ENCODE measurements at regions not wholly inside any gene's neighbourhood (a gene's known extent, or its start where the extent isn't known, plus 50 kb on each side); places are given as distances from the start of the nearest gene placed in this dataset.

- Histone ChIP-seq H3K4me3 (ENCODE audit: low read length) (no peak overlapping the region), H3K4me2 (ENCODE audit: low read length) (no peak overlapping the region), H3K36me3 (ENCODE audit: insufficient read depth, low read length) (no peaks in the 10 kb centered on the region), H3K9me3 (replicated peaks; ENCODE audit: low read length) (no peaks in the 10 kb centered on the region), H3K27me3 (ENCODE audit: control insufficient read depth, insufficient read depth, low read length) (peaks cover 11% of the 10 kb centered on the region), H3K4me1 (ENCODE audit: control insufficient read depth, insufficient read depth, low read length) (peaks cover 11% of the 10 kb centered on the region), H3K9ac (ENCODE audit: low read depth, low read length) (no peak overlapping the region)
Measured at GRCh38 chr13:59534806-59535205, 628.9 kb downstream of the DIAPH3 start.

- Histone ChIP-seq H3K27me3 (ENCODE audit: control insufficient read depth, insufficient read depth, low read length) (peaks cover 17% of the 10 kb centered on the region), H3K9me3 (replicated peaks; ENCODE audit: low read length) (no peaks in the 10 kb centered on the region), H3K4me3 (ENCODE audit: low read length) (no peak overlapping the region)
Measured at GRCh38 chr13:59537500-59537899, 626.2 kb downstream of the DIAPH3 start.

DNA sequence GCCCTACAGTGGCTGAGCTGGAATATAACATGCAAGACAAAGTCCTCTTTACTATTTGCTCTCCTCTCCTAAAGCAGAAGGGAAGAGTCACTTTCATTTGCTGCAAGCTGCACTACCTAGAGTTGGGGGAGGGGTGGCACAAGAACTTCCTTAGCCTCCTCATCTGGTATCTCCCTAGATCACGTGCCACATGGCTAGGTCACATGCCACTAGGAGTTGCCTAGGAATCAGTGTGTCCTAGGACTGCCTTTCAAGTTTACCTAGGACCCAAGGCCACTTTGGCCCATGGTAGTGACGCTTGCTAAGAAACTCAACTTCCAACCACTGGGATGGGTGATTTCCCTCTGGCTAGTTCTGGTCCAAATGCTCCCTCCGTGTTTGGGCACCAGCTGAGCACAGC is 625.2 kb downstream of the DIAPH3 start:
- Histone ChIP-seq H3K36me3 (ENCODE audit: insufficient read depth, low read length) (no peaks in the 10 kb centered on the region), H3K4me2 (ENCODE audit: low read length) (no peak overlapping the region), H3K4me3 (ENCODE audit: low read length) (no peak overlapping the region), H3K9me3 (replicated peaks; ENCODE audit: low read length) (no peaks in the 10 kb centered on the region), H3K4me1 (ENCODE audit: control insufficient read depth, insufficient read depth, low read length) (peaks cover 3% of the 10 kb centered on the region), H3K27me3 (ENCODE audit: control insufficient read depth, insufficient read depth, low read length) (peaks cover 18% of the 10 kb centered on the region), H3K9ac (ENCODE audit: low read depth, low read length) (no peak overlapping the region)

More at GRCh38 chr13:59537500-59537899, 626.2 kb downstream of the DIAPH3 start:
- H3K4me2 ChIP-seq (ENCODE audit: low read length) = no peak overlapping the region
- H3K36me3 ChIP-seq (ENCODE audit: insufficient read depth, low read length) = no peaks in the 10 kb centered on the region
- no peak overlapping the region for H3K9ac ChIP-seq (ENCODE audit: low read depth, low read length)
- H3K4me1 ChIP-seq (ENCODE audit: control insufficient read depth, insufficient read depth, low read length) = peaks cover 7% of the 10 kb centered on the region

GRCh38 chr13:59542303-59542702 is 621.4 kb downstream of the DIAPH3 start:
- Histone ChIP-seq H3K4me3 (ENCODE audit: low read length) (no peak overlapping the region), H3K4me2 (ENCODE audit: low read length) (no peak overlapping the region), H3K9ac (ENCODE audit: low read depth, low read length) (no peak overlapping the region), H3K27me3 (ENCODE audit: control insufficient read depth, insufficient read depth, low read length) (peaks cover 28% of the 10 kb centered on the region), H3K36me3 (ENCODE audit: insufficient read depth, low read length) (no peaks in the 10 kb centered on the region), H3K9me3 (replicated peaks; ENCODE audit: low read length) (no peaks in the 10 kb centered on the region), H3K4me1 (ENCODE audit: control insufficient read depth, insufficient read depth, low read length) (no peaks in the 10 kb centered on the region)

- no peaks in the 10 kb centered on the region for H3K4me1 ChIP-seq (ENCODE audit: control insufficient read depth, insufficient read depth, low read length)
Measured at GRCh38 chr13:59543418-59543817, 620.3 kb downstream of the DIAPH3 start.

GRCh38 chr13:59545007-59545406 is 618.7 kb downstream of the DIAPH3 start:
- Histone ChIP-seq H3K27me3 (ENCODE audit: control insufficient read depth, insufficient read depth, low read length) (peaks cover 20% of the 10 kb centered on the region), H3K4me2 (ENCODE audit: low read length) (no peak overlapping the region), H3K4me1 (ENCODE audit: control insufficient read depth, insufficient read depth, low read length) (no peaks in the 10 kb centered on the region), H3K36me3 (ENCODE audit: insufficient read depth, low read length) (no peaks in the 10 kb centered on the region), H3K9me3 (replicated peaks; ENCODE audit: low read length) (no peaks in the 10 kb centered on the region), H3K9ac (ENCODE audit: low read depth, low read length) (no peak overlapping the region), H3K4me3 (ENCODE audit: low read length) (no peak overlapping the region)

More at GRCh38 chr13:59543418-59543817, 620.3 kb downstream of the DIAPH3 start:
- H3K4me3 ChIP-seq (ENCODE audit: low read length) = no peak overlapping the region
- no peak overlapping the region for H3K4me2 ChIP-seq (ENCODE audit: low read length)
- no peak overlapping the region for H3K9ac ChIP-seq (ENCODE audit: low read depth, low read length)
- no peaks in the 10 kb centered on the region for H3K9me3 ChIP-seq (replicated peaks; ENCODE audit: low read length)
- peaks cover 20% of the 10 kb centered on the region for H3K27me3 ChIP-seq (ENCODE audit: control insufficient read depth, insufficient read depth, low read length)
- H3K36me3 ChIP-seq (ENCODE audit: insufficient read depth, low read length) = no peaks in the 10 kb centered on the region

DNA sequence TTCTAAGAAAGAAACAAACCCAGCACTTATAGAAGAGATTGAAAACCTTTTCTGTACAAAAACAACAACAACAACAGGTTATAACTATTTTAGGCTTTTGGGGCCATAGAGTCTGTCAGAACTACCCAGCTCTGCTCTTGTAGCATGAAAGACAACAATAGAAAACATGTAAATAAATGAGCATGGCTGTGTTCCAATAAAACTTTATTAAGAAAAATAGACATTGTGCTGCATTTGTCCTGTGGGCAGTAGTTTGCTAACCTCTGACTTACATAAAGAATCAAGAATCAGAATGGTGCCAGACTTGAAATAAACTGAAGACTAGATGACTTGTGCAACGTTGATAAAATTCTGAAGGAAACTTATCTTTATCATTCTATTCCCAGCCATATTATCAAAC is 617.5 kb downstream of the DIAPH3 start:
- no peak overlapping the region for H3K4me2 ChIP-seq (ENCODE audit: low read length)
- H3K4me1 ChIP-seq (ENCODE audit: control insufficient read depth, insufficient read depth, low read length) = no peaks in the 10 kb centered on the region
- no peak overlapping the region for H3K9ac ChIP-seq (ENCODE audit: low read depth, low read length)
- no peaks in the 10 kb centered on the region for H3K36me3 ChIP-seq (ENCODE audit: insufficient read depth, low read length)
- peaks cover 20% of the 10 kb centered on the region for H3K27me3 ChIP-seq (ENCODE audit: control insufficient read depth, insufficient read depth, low read length)
- H3K4me3 ChIP-seq (ENCODE audit: low read length) = no peak overlapping the region
- no peaks in the 10 kb centered on the region for H3K9me3 ChIP-seq (replicated peaks; ENCODE audit: low read length)

GRCh38 chr13:59547950-59548349 is 615.8 kb downstream of the DIAPH3 start:
- H3K9me3 ChIP-seq (replicated peaks; ENCODE audit: low read length) = no peaks in the 10 kb centered on the region

GRCh38 chr13:59562924-59563323 is 600.8 kb downstream of the DIAPH3 start:
- Histone ChIP-seq H3K4me2 (ENCODE audit: low read length) (no peak overlapping the region), H3K36me3 (ENCODE audit: insufficient read depth, low read length) (no peaks in the 10 kb centered on the region), H3K9ac (ENCODE audit: low read depth, low read length) (no peak overlapping the region)

More at GRCh38 chr13:59547950-59548349, 615.8 kb downstream of the DIAPH3 start:
- H3K27me3 ChIP-seq (ENCODE audit: control insufficient read depth, insufficient read depth, low read length) = peaks cover 13% of the 10 kb centered on the region
- no peak overlapping the region for H3K4me2 ChIP-seq (ENCODE audit: low read length)
- no peak overlapping the region for H3K4me3 ChIP-seq (ENCODE audit: low read length)
- no peak overlapping the region for H3K9ac ChIP-seq (ENCODE audit: low read depth, low read length)
- H3K36me3 ChIP-seq (ENCODE audit: insufficient read depth, low read length) = no peaks in the 10 kb centered on the region
- H3K4me1 ChIP-seq (ENCODE audit: control insufficient read depth, insufficient read depth, low read length) = no peaks in the 10 kb centered on the region

DNA sequence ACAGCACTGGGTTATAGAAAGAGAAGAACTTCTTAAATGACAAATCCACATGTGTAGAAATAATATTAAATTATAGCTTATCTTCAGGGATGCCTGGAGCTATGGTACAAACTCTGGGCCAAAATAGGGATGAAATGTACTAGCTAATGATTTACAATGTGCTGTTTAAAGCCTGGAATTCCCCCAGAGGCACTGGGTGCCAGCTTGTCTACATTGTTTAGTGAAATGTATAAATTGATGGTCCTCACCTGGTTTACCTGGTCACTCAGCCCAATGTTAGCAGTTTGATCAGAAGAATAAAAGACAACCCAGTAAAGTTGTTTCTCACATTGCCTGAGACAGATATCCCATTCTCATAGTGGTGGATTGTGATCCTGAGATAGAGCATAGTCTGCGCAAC is 597.2 kb downstream of the DIAPH3 start:
- no peaks in the 10 kb centered on the region for H3K36me3 ChIP-seq (ENCODE audit: insufficient read depth, low read length)
- H3K4me3 ChIP-seq (ENCODE audit: low read length) = no peak overlapping the region
- H3K9ac ChIP-seq (ENCODE audit: low read depth, low read length) = no peak overlapping the region
- H3K4me2 ChIP-seq (ENCODE audit: low read length) = no peak overlapping the region
- H3K27me3 ChIP-seq (ENCODE audit: control insufficient read depth, insufficient read depth, low read length) = peaks cover 11% of the 10 kb centered on the region
- no peaks in the 10 kb centered on the region for H3K4me1 ChIP-seq (ENCODE audit: control insufficient read depth, insufficient read depth, low read length)
- no peaks in the 10 kb centered on the region for H3K9me3 ChIP-seq (replicated peaks; ENCODE audit: low read length)

More at GRCh38 chr13:59562924-59563323, 600.8 kb downstream of the DIAPH3 start:
- no peak overlapping the region for H3K4me3 ChIP-seq (ENCODE audit: low read length)
- H3K27me3 ChIP-seq (ENCODE audit: control insufficient read depth, insufficient read depth, low read length) = peaks cover under 1% of the 10 kb centered on the region
- no peaks in the 10 kb centered on the region for H3K4me1 ChIP-seq (ENCODE audit: control insufficient read depth, insufficient read depth, low read length)
- no peaks in the 10 kb centered on the region for H3K9me3 ChIP-seq (replicated peaks; ENCODE audit: low read length)

GRCh38 chr13:59568306-59568705 is 595.4 kb downstream of the DIAPH3 start:
- Histone ChIP-seq H3K4me1 (ENCODE audit: control insufficient read depth, insufficient read depth, low read length) (no peaks in the 10 kb centered on the region), H3K9ac (ENCODE audit: low read depth, low read length) (no peak overlapping the region), H3K9me3 (replicated peaks; ENCODE audit: low read length) (no peaks in the 10 kb centered on the region), H3K27me3 (ENCODE audit: control insufficient read depth, insufficient read depth, low read length) (peaks cover 16% of the 10 kb centered on the region), H3K36me3 (ENCODE audit: insufficient read depth, low read length) (no peaks in the 10 kb centered on the region), H3K4me3 (ENCODE audit: low read length) (no peak overlapping the region), H3K4me2 (ENCODE audit: low read length) (no peak overlapping the region)

DNA sequence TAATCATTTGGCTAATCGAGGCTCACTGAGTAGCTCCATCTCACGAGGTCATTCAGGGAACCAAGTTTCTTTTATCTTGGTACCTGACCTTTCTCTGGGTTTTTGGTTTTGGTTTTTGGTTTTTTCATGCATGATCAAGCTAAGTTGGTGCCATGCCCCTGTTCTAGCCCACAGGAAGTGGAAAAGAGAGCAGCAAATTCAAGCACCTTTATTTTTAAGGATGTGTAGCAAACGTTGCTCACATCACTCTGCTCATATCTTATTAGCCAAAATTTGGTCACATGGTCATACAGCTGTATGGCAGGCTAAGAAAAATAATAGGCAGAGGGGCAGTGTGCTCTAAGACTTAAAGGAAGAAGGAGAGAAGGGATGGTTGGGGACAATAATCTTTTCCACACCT is 593.5 kb downstream of the DIAPH3 start:
- Histone ChIP-seq H3K9ac (ENCODE audit: low read depth, low read length) (no peak overlapping the region), H3K36me3 (ENCODE audit: insufficient read depth, low read length) (no peaks in the 10 kb centered on the region), H3K9me3 (replicated peaks; ENCODE audit: low read length) (no peaks in the 10 kb centered on the region), H3K27me3 (ENCODE audit: control insufficient read depth, insufficient read depth, low read length) (peaks cover 22% of the 10 kb centered on the region), H3K4me3 (ENCODE audit: low read length) (no peak overlapping the region), H3K4me1 (ENCODE audit: control insufficient read depth, insufficient read depth, low read length) (no peaks in the 10 kb centered on the region), H3K4me2 (ENCODE audit: low read length) (no peak overlapping the region)
